ENCODE measurements at regions not wholly inside any gene's neighbourhood (a gene's known extent, or its start where the extent isn't known, plus 50 kb on each side); places are given as distances from the start of the nearest gene placed in this dataset.

GRCh38 chr9:86767373-86767772 is 179.9 kb downstream of the GAS1 start:
- no peak overlapping the region for H3K27ac ChIP-seq (ENCODE audit: low read depth, low read length)
- H3K9me3 ChIP-seq (ENCODE audit: control insufficient read depth in 3 of 3, low read length in 3 of 3), result no peaks in the 10 kb centered on the region
- no peaks in the 10 kb centered on the region for H3K36me3 ChIP-seq (ENCODE audit: control insufficient read depth in 3 of 3, insufficient read depth in 3 of 3, low read length in 3 of 3)
- peaks cover 0 to 4% (median 0%) of the 10 kb centered on the region in 3 donors for H3K27me3 ChIP-seq (ENCODE audit: control insufficient read depth in 3 of 3, insufficient read depth in 3 of 3, low read length in 3 of 3)
- H3K4me3 ChIP-seq (ENCODE audit: low read length in 3 of 3), result no peak overlapping the region
- no peak overlapping the region for H3K9ac ChIP-seq (ENCODE audit: low read depth in 1 of 3, low read length in 3 of 3)
- H3K4me1 ChIP-seq (ENCODE audit: control insufficient read depth in 3 of 3, insufficient read depth in 3 of 3, low read length in 3 of 3), result peaks cover 0 to 2% (median 0%) of the 10 kb centered on the region in 3 donors

- Histone ChIP-seq H3K36me3 (ENCODE audit: control insufficient read depth in 3 of 3, insufficient read depth in 3 of 3, low read length in 3 of 3) (no peaks in the 10 kb centered on the region), H3K9me3 (ENCODE audit: control insufficient read depth in 3 of 3, low read length in 3 of 3) (no peaks in the 10 kb centered on the region), H3K4me1 (ENCODE audit: control insufficient read depth in 3 of 3, insufficient read depth in 3 of 3, low read length in 3 of 3) (peaks cover 0 to 2% (median 0%) of the 10 kb centered on the region in 3 donors), H3K27me3 (ENCODE audit: control insufficient read depth in 3 of 3, insufficient read depth in 3 of 3, low read length in 3 of 3) (peaks cover 0 to 4% (median 0%) of the 10 kb centered on the region in 3 donors), H3K27ac (ENCODE audit: low read depth, low read length) (no peak overlapping the region), H3K9ac (ENCODE audit: low read depth in 1 of 3, low read length in 3 of 3) (no peak overlapping the region), H3K4me3 (ENCODE audit: low read length in 3 of 3) (no peak overlapping the region)
Observed at GRCh38 chr9:86766912-86767311, 180.4 kb downstream of the GAS1 start.

GRCh38 chr9:86766511-86766910 is 180.8 kb downstream of the GAS1 start:
- Histone ChIP-seq H3K9ac (ENCODE audit: low read depth in 1 of 3, low read length in 3 of 3) (no peak overlapping the region), H3K27me3 (ENCODE audit: control insufficient read depth in 3 of 3, insufficient read depth in 3 of 3, low read length in 3 of 3) (peaks cover 0 to 4% (median 0%) of the 10 kb centered on the region in 3 donors), H3K4me3 (ENCODE audit: low read length in 3 of 3) (no peak overlapping the region), H3K9me3 (ENCODE audit: control insufficient read depth in 3 of 3, low read length in 3 of 3) (no peaks in the 10 kb centered on the region), H3K36me3 (ENCODE audit: control insufficient read depth in 3 of 3, insufficient read depth in 3 of 3, low read length in 3 of 3) (no peaks in the 10 kb centered on the region), H3K4me1 (ENCODE audit: control insufficient read depth in 3 of 3, insufficient read depth in 3 of 3, low read length in 3 of 3) (peaks cover 0 to 2% (median 0%) of the 10 kb centered on the region in 3 donors), H3K27ac (ENCODE audit: low read depth, low read length) (no peak overlapping the region)

- no peaks in the 10 kb centered on the region for H3K9me3 ChIP-seq (ENCODE audit: control insufficient read depth in 3 of 3, low read length in 3 of 3)
- no peak overlapping the region for H3K27ac ChIP-seq (ENCODE audit: low read depth, low read length)
- peaks cover 0 to 4% (median 0%) of the 10 kb centered on the region in 3 donors for H3K27me3 ChIP-seq (ENCODE audit: control insufficient read depth in 3 of 3, insufficient read depth in 3 of 3, low read length in 3 of 3)
- no peak overlapping the region for H3K4me3 ChIP-seq (ENCODE audit: low read length in 3 of 3)
- peaks cover 0 to 2% (median 0%) of the 10 kb centered on the region in 3 donors for H3K4me1 ChIP-seq (ENCODE audit: control insufficient read depth in 3 of 3, insufficient read depth in 3 of 3, low read length in 3 of 3)
- H3K9ac ChIP-seq (ENCODE audit: low read depth in 1 of 3, low read length in 3 of 3), result no peak overlapping the region
- H3K36me3 ChIP-seq (ENCODE audit: control insufficient read depth in 3 of 3, insufficient read depth in 3 of 3, low read length in 3 of 3), result no peaks in the 10 kb centered on the region
Observed at GRCh38 chr9:86765746-86766430, 181.4 kb downstream of the GAS1 start.

- no peak overlapping the region for H3K27ac ChIP-seq (ENCODE audit: low read depth, low read length)
Observed at GRCh38 chr9:86764671-86765343, 182.5 kb downstream of the GAS1 start.

GRCh38 chr9:86764221-86764624 is 183.1 kb downstream of the GAS1 start:
- Histone ChIP-seq H3K27me3 (ENCODE audit: control insufficient read depth in 3 of 3, insufficient read depth in 3 of 3, low read length in 3 of 3) (peaks cover 0 to 4% (median 0%) of the 10 kb centered on the region in 3 donors), H3K4me3 (ENCODE audit: low read length in 3 of 3) (no peak overlapping the region), H3K9me3 (ENCODE audit: control insufficient read depth in 3 of 3, low read length in 3 of 3) (no peaks in the 10 kb centered on the region), H3K4me1 (ENCODE audit: control insufficient read depth in 3 of 3, insufficient read depth in 3 of 3, low read length in 3 of 3) (peaks cover 0 to 2% (median 0%) of the 10 kb centered on the region in 3 donors), H3K27ac (ENCODE audit: low read depth, low read length) (no peak overlapping the region), H3K36me3 (ENCODE audit: control insufficient read depth in 3 of 3, insufficient read depth in 3 of 3, low read length in 3 of 3) (no peaks in the 10 kb centered on the region), H3K9ac (ENCODE audit: low read depth in 1 of 3, low read length in 3 of 3) (no peak overlapping the region)

More at GRCh38 chr9:86764671-86765343, 182.5 kb downstream of the GAS1 start:
- Histone ChIP-seq H3K27me3 (ENCODE audit: control insufficient read depth in 3 of 3, insufficient read depth in 3 of 3, low read length in 3 of 3) (peaks cover 0 to 4% (median 0%) of the 10 kb centered on the region in 3 donors), H3K36me3 (ENCODE audit: control insufficient read depth in 3 of 3, insufficient read depth in 3 of 3, low read length in 3 of 3) (no peaks in the 10 kb centered on the region), H3K9ac (ENCODE audit: low read depth in 1 of 3, low read length in 3 of 3) (no peak overlapping the region), H3K4me3 (ENCODE audit: low read length in 3 of 3) (no peak overlapping the region), H3K4me1 (ENCODE audit: control insufficient read depth in 3 of 3, insufficient read depth in 3 of 3, low read length in 3 of 3) (peaks cover 0 to 2% (median 0%) of the 10 kb centered on the region in 3 donors), H3K9me3 (ENCODE audit: control insufficient read depth in 3 of 3, low read length in 3 of 3) (no peaks in the 10 kb centered on the region)

GRCh38 chr9:86763791-86764190 is 183.5 kb downstream of the GAS1 start:
- Histone ChIP-seq H3K36me3 (ENCODE audit: control insufficient read depth in 3 of 3, insufficient read depth in 3 of 3, low read length in 3 of 3) (no peaks in the 10 kb centered on the region), H3K27me3 (ENCODE audit: control insufficient read depth in 3 of 3, insufficient read depth in 3 of 3, low read length in 3 of 3) (peaks cover 0 to 4% (median 0%) of the 10 kb centered on the region in 3 donors), H3K9ac (ENCODE audit: low read depth in 1 of 3, low read length in 3 of 3) (no peak overlapping the region), H3K4me1 (ENCODE audit: control insufficient read depth in 3 of 3, insufficient read depth in 3 of 3, low read length in 3 of 3) (peaks cover 0 to 2% (median 0%) of the 10 kb centered on the region in 3 donors), H3K4me3 (ENCODE audit: low read length in 3 of 3) (no peak overlapping the region), H3K9me3 (ENCODE audit: control insufficient read depth in 3 of 3, low read length in 3 of 3) (no peaks in the 10 kb centered on the region), H3K27ac (ENCODE audit: low read depth, low read length) (no peak overlapping the region)

GRCh38 chr9:86757382-86757720 is 190.0 kb downstream of the GAS1 start:
- Histone ChIP-seq H3K27ac (ENCODE audit: low read depth, low read length) (no peak overlapping the region), H3K27me3 (ENCODE audit: control insufficient read depth in 3 of 3, insufficient read depth in 3 of 3, low read length in 3 of 3) (no peaks in the 10 kb centered on the region), H3K4me3 (ENCODE audit: low read length in 3 of 3) (no peak overlapping the region), H3K36me3 (ENCODE audit: control insufficient read depth in 3 of 3, insufficient read depth in 3 of 3, low read length in 3 of 3) (no peaks in the 10 kb centered on the region), H3K9me3 (ENCODE audit: control insufficient read depth in 3 of 3, low read length in 3 of 3) (no peaks in the 10 kb centered on the region), H3K9ac (ENCODE audit: low read depth in 1 of 3, low read length in 3 of 3) (no peak overlapping the region), H3K4me1 (ENCODE audit: control insufficient read depth in 3 of 3, insufficient read depth in 3 of 3, low read length in 3 of 3) (no peaks in the 10 kb centered on the region)

- H3K9ac ChIP-seq (ENCODE audit: low read depth in 1 of 3, low read length in 3 of 3), result no peak overlapping the region
- H3K9me3 ChIP-seq (ENCODE audit: control insufficient read depth in 3 of 3, low read length in 3 of 3), result no peaks in the 10 kb centered on the region
- no peaks in the 10 kb centered on the region for H3K27me3 ChIP-seq (ENCODE audit: control insufficient read depth in 3 of 3, insufficient read depth in 3 of 3, low read length in 3 of 3)
- no peaks in the 10 kb centered on the region for H3K4me1 ChIP-seq (ENCODE audit: control insufficient read depth in 3 of 3, insufficient read depth in 3 of 3, low read length in 3 of 3)
- no peak overlapping the region for H3K27ac ChIP-seq (ENCODE audit: low read depth, low read length)
- H3K36me3 ChIP-seq (ENCODE audit: control insufficient read depth in 3 of 3, insufficient read depth in 3 of 3, low read length in 3 of 3), result no peaks in the 10 kb centered on the region
- no peak overlapping the region for H3K4me3 ChIP-seq (ENCODE audit: low read length in 3 of 3)
Observed at GRCh38 chr9:86756576-86757381, 190.5 kb downstream of the GAS1 start.

- no peaks in the 10 kb centered on the region for H3K27me3 ChIP-seq (ENCODE audit: control insufficient read depth in 3 of 3, insufficient read depth in 3 of 3, low read length in 3 of 3)
- no peak overlapping the region for H3K4me3 ChIP-seq (ENCODE audit: low read length in 3 of 3)
- H3K4me1 ChIP-seq (ENCODE audit: control insufficient read depth in 3 of 3, insufficient read depth in 3 of 3, low read length in 3 of 3), result no peaks in the 10 kb centered on the region
- H3K9me3 ChIP-seq (ENCODE audit: control insufficient read depth in 3 of 3, low read length in 3 of 3), result no peaks in the 10 kb centered on the region
- H3K27ac ChIP-seq (ENCODE audit: low read depth, low read length), result no peak overlapping the region
- no peaks in the 10 kb centered on the region for H3K36me3 ChIP-seq (ENCODE audit: control insufficient read depth in 3 of 3, insufficient read depth in 3 of 3, low read length in 3 of 3)
- no peak overlapping the region for H3K9ac ChIP-seq (ENCODE audit: low read depth in 1 of 3, low read length in 3 of 3)
Observed at GRCh38 chr9:86755561-86755941, 191.8 kb downstream of the GAS1 start.
